IMR-90 (cell line): ENCODE measurements at regions not wholly inside any gene's neighbourhood (a gene's known extent, or its start where the extent isn't known, plus 50 kb on each side); places are given as distances from the start of the nearest gene placed in this dataset.

Experiments
- ATAC-seq: fragments of 200-7000 bp; cut with Tn5 transposase; 2 replicates; pipeline ENCODE4 v1.9.1; 2020; ENCODE audit warnings: low read depth, mild to moderate bottlenecking, moderate library complexity
- BruUV-seq: library from RNA; stranded (reverse); fragments of 400-500 nt; replicated peaks from 2 replicates; lab custom pipeline; 2021; lab: Mats Ljungman, UMichigan
- CTCF ChIA-PET: fragments of 300-600 bp; formaldehyde crosslinking; extraction: SDS; loops from one replicate; lab custom pipeline; 2021; ENCODE audit warnings: antibody characterized with exemption; lab: Yijun Ruan, JAX
- POLR2A ChIA-PET: fragments of 300-600 bp; sonication (Branson Sonifier 250); formaldehyde crosslinking; loops from one replicate; lab custom pipeline; 2022; ENCODE audit warnings: antibody characterized with exemption; ENCODE audit not compliant: unreplicated experiment; lab: Charles Lee
- DNase-seq: peaks from one replicate; pipeline ENCODE4 v3.0.0; 2013
- H2AFZ ChIP-seq: replicated peaks from 2 replicates; pipeline ENCODE3; 2013; ENCODE audit warnings: low read length, mild to moderate bottlenecking; ENCODE audit not compliant: poor library complexity
- H2AK5ac ChIP-seq: 2 replicates; pipeline ENCODE4 v1.6.1; 2013; ENCODE audit warnings: low read depth, low read length, inconsistent platforms
- H2AK9ac ChIP-seq: replicated peaks from 2 replicates; pipeline ENCODE3; 2013; ENCODE audit warnings: mild to moderate bottlenecking, low read depth, low read length, moderate library complexity; ENCODE audit not compliant: poor library complexity
- H2BK120ac ChIP-seq: 2 replicates; pipeline ENCODE4 v1.6.1; 2013; ENCODE audit warnings: low read depth, low read length, inconsistent platforms
- H2BK15ac ChIP-seq: 3 replicates; pipeline ENCODE4 v1.6.1; 2013; ENCODE audit warnings: low read depth, low read length, inconsistent platforms
- H2BK20ac ChIP-seq: 2 replicates; pipeline ENCODE4 v1.6.1; 2013; ENCODE audit warnings: low read depth, mild to moderate bottlenecking, inconsistent platforms, low read length, moderate library complexity
- H2BK5ac ChIP-seq: 2 replicates; pipeline ENCODE4 v1.6.1; 2013; ENCODE audit warnings: mild to moderate bottlenecking, low read depth, low read length, inconsistent platforms; ENCODE audit not compliant: poor library complexity, severe bottlenecking
- H3K14ac ChIP-seq: replicated peaks from 2 replicates; pipeline ENCODE4 v1.6.1; 2013; ENCODE audit warnings: low read depth, low read length, inconsistent platforms
- H3K18ac ChIP-seq: 2 replicates; pipeline ENCODE4 v1.6.1; 2013; ENCODE audit warnings: low read depth, low read length, control low read depth
- H3K23ac ChIP-seq: 2 replicates; pipeline ENCODE4 v1.6.1; 2013; ENCODE audit warnings: low read depth, low read length, inconsistent platforms
- H3K27ac ChIP-seq: 2 replicates; pipeline ENCODE4 v1.5.1; 2013; ENCODE audit warnings: mild to moderate bottlenecking, control low read depth, low read length; ENCODE audit not compliant: insufficient read depth
- H3K27me3 ChIP-seq: 2 replicates; pipeline ENCODE4 v1.6.1; 2013; ENCODE audit warnings: low read length; ENCODE audit not compliant: control insufficient read depth, insufficient read depth
- H3K36me3 ChIP-seq: 2 replicates; pipeline ENCODE4 v1.6.1; 2013; ENCODE audit warnings: low read length, mixed read lengths; ENCODE audit not compliant: control insufficient read depth, insufficient read depth
- H3K4ac ChIP-seq: 2 replicates; pipeline ENCODE4 v1.6.1; 2013; ENCODE audit warnings: low read depth, low read length, inconsistent platforms
- H3K4me1 ChIP-seq: 2 replicates; pipeline ENCODE4 v1.6.1; 2013; ENCODE audit warnings: low read length, mixed read lengths; ENCODE audit not compliant: control insufficient read depth, insufficient read depth
- H3K4me2 ChIP-seq: 2 replicates; pipeline ENCODE4 v1.6.1; 2013; ENCODE audit warnings: low read depth, mild to moderate bottlenecking, control low read depth, low read length, moderate library complexity
- H3K4me3 ChIP-seq: 2 replicates; pipeline ENCODE4 v1.5.1; 2013; ENCODE audit warnings: low read depth, mild to moderate bottlenecking, control low read depth, low read length, moderate library complexity; ENCODE audit not compliant: insufficient read depth
- H3K56ac ChIP-seq: 2 replicates; pipeline ENCODE4 v1.6.1; 2013; ENCODE audit warnings: low read length, inconsistent platforms; ENCODE audit not compliant: insufficient read depth; ENCODE audit errors: extremely low read depth
- H3K79me1 ChIP-seq, 2 experiments: 2 replicates each; pipeline ENCODE4 v1.6.1; 2013; ENCODE audit warnings: low read length in 2 of 2, inconsistent platforms in 1 of 2, low read depth in 1 of 2
- H3K9ac ChIP-seq: 2 replicates; pipeline ENCODE4 v1.6.1; 2013; ENCODE audit warnings: low read depth, low read length, control low read depth
- H3K9me1 ChIP-seq: 2 replicates; pipeline ENCODE4 v1.6.1; 2013; ENCODE audit warnings: low read length, inconsistent platforms; ENCODE audit not compliant: insufficient read depth
- H3K9me3 ChIP-seq: 2 replicates; pipeline ENCODE4 v1.6.1; 2013; ENCODE audit warnings: low read length; ENCODE audit not compliant: control insufficient read depth, insufficient read depth
- H4K20me1 ChIP-seq: 2 replicates; pipeline ENCODE4 v1.6.1; 2013; ENCODE audit warnings: low read length, inconsistent platforms; ENCODE audit not compliant: insufficient read depth
- H4K5ac ChIP-seq: 2 replicates; pipeline ENCODE4 v1.6.1; 2013; ENCODE audit warnings: mild to moderate bottlenecking, low read depth, low read length, control low read depth
- H4K8ac ChIP-seq, 2 experiments: 2 replicates each; pipeline ENCODE4 v1.6.1; 2013; ENCODE audit warnings: low read depth in 2 of 2, low read length in 2 of 2, control low read depth in 1 of 2, inconsistent platforms in 1 of 2
- H4K91ac ChIP-seq: 2 replicates; pipeline ENCODE4 v1.6.1; 2013; ENCODE audit warnings: low read depth, low read length, inconsistent platforms; ENCODE audit not compliant: insufficient read depth
- BHLHE40 ChIP-seq: fragments of 150-350 bp; IDR thresholded peaks from 2 replicates; pipeline ENCODE4 v1.6.1; 2016; ENCODE audit warnings: mild to moderate bottlenecking, low read depth, low read length
- CEBPB ChIP-seq: IDR thresholded peaks from 2 replicates; pipeline ENCODE4 v1.6.1; 2012; ENCODE audit warnings: low read depth, low read length, improper control_type of control experiment
- WGBS, 2 experiments: methylation state at CpG; one replicate each; pipeline versions ENCODE4 v1.1.5 to v1.1.7; 2013; ENCODE audit warnings: missing lambda C conversion rate in 2 of 2; ENCODE audit not compliant: insufficient read length in 1 of 2; ENCODE audit errors: extremely low coverage in 2 of 2; 5-methylcytosine and 5-hydroxymethylcytosine counted together
- dilution Hi-C: fragments of 300-500 bp; cut with HindIII; formaldehyde crosslinking; loops from one replicate; pipeline ENCODE4 v1.14.3; 2018; ENCODE audit warnings: low sequenced_read_pairs; ENCODE audit not compliant: unreplicated experiment
- in situ Hi-C: fragments of 300-500 bp; cut with MboI; formaldehyde crosslinking; loops from 3 replicates; pipeline ENCODE4 v1.14.3; 2019; ENCODE audit warnings: low sequenced_read_pairs, inconsistent platforms, mixed read lengths
- intact Hi-C: fragments of 100-400 bp; cut with micrococcal nuclease; formaldehyde crosslinking; loops from 2 replicates; pipeline ENCODE4 v1.10.0; 2022

GRCh38 chr11:29914203-29914930, 102.5 kb downstream of the KCNA4 start:
- no peak overlapping the region for H4K5ac ChIP-seq
- no peak overlapping the region for H3K56ac ChIP-seq
- BruUV-seq: no TSS peak
- peak; percentile 47 for TF ChIP-seq CEBPB
- no peak for TF ChIP-seq BHLHE40
- H3K18ac ChIP-seq: no peak overlapping the region
- no CpG with 5 or more reads among the region's 2 CpGs for WGBS, 2 experiments
- dilution Hi-C loops: no loop called here
- no peak overlapping the region for H2AK9ac ChIP-seq
- ATAC-seq (no peak), DNase-seq (no peak)
- no peaks in the 10 kb centered on the region for H3K9me1 ChIP-seq
- no peak overlapping the region for H2BK120ac ChIP-seq
- H3K4ac ChIP-seq: no peak overlapping the region
- no peak overlapping the region for H3K23ac ChIP-seq
- ChIA-PET POLR2A (no interaction called here), CTCF (no interaction called here)
- no peaks in the 10 kb centered on the region for H3K4me1 ChIP-seq
- H2BK5ac ChIP-seq: no peak overlapping the region
- intact Hi-C loops: no loop called here
- no peak overlapping the region for H3K4me3 ChIP-seq
- no peak overlapping the region for H4K91ac ChIP-seq
- H2BK20ac ChIP-seq: no peak overlapping the region
- no peaks in the 10 kb centered on the region for H3K79me1 ChIP-seq
- no peaks in the 10 kb centered on the region for H3K27me3 ChIP-seq
- H3K9ac ChIP-seq: no peak overlapping the region
- no peaks in the 10 kb centered on the region for H3K36me3 ChIP-seq
- H4K20me1 ChIP-seq: no peaks in the 10 kb centered on the region
- H3K27ac ChIP-seq: no peak overlapping the region
- in situ Hi-C loops: no loop called here
- no peak overlapping the region for H2AK5ac ChIP-seq
- 0 out of 2 replicates have a peak, but pooled peaks cover 5% of the 10 kb centered on the region for H3K9me3 ChIP-seq
- H3K14ac ChIP-seq: no peak overlapping the region
- H2BK15ac ChIP-seq: no peak overlapping the region
- H3K4me2 ChIP-seq: no peak overlapping the region
- H4K8ac ChIP-seq: no peak overlapping the region
- H2AFZ ChIP-seq: no peak overlapping the region
